ENCODE measurements at regions not wholly inside any gene's neighbourhood (a gene's known extent, or its start where the extent isn't known, plus 50 kb on each side); places are given as distances from the start of the nearest gene placed in this dataset.

- H3K27me3 ChIP-seq = peaks cover 6% of the 10 kb centered on the region
- TF ChIP-seq, protein P1, sequence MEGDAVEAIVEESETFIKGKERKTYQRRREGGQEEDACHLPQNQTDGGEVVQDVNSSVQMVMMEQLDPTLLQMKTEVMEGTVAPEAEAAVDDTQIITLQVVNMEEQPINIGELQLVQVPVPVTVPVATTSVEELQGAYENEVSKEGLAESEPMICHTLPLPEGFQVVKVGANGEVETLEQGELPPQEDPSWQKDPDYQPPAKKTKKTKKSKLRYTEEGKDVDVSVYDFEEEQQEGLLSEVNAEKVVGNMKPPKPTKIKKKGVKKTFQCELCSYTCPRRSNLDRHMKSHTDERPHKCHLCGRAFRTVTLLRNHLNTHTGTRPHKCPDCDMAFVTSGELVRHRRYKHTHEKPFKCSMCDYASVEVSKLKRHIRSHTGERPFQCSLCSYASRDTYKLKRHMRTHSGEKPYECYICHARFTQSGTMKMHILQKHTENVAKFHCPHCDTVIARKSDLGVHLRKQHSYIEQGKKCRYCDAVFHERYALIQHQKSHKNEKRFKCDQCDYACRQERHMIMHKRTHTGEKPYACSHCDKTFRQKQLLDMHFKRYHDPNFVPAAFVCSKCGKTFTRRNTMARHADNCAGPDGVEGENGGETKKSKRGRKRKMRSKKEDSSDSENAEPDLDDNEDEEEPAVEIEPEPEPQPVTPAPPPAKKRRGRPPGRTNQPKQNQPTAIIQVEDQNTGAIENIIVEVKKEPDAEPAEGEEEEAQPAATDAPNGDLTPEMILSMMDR (IDR thresholded peaks at IDR 0.05; ENCODE audit: low read depth, low read length) = no peak
- no peak for DNase-seq (ENCODE audit: low read depth in 1 of 2, low spot score in 1 of 2)
- H3K36me3 ChIP-seq = no peaks in the 10 kb centered on the region
- peaks cover 16% of the 10 kb centered on the region for H3K4me1 ChIP-seq (ENCODE audit: low read depth)
- H3K9me3 ChIP-seq (ENCODE audit: low read depth) = no peaks in the 10 kb centered on the region
- no peak overlapping the region for H3K27ac ChIP-seq
- H3K4me3 ChIP-seq = no peak overlapping the region
Observed at GRCh38 chr14:22505309-22505696, 83.7 kb downstream of the DAD1 start.

DNA sequence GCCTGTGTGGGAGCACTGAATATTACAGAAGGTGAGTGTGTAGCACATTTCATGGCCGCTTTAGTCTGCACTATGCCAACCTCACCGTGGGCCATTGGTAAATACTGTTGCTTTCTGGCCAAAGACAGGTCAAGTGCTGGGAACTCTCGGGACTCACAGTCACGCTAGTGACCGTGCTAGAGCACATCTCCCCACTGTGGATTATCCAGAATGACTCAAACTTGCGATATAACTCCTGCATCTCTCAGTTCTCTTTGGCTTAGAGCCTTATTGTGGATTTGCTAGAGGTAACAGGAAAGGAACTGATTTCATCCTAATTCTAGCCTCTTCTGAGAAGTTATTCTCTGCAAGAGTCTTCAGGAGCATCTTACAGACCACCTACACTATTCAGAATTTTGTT lies 86.5 kb downstream of the DAD1 start:
- peaks cover 16% of the 10 kb centered on the region for H3K4me1 ChIP-seq (ENCODE audit: low read depth)
- H3K27ac ChIP-seq = no peak overlapping the region
- H3K36me3 ChIP-seq = no peaks in the 10 kb centered on the region
- peaks cover 6% of the 10 kb centered on the region for H3K27me3 ChIP-seq
- TF ChIP-seq, protein P1 (IDR thresholded peaks at IDR 0.05; ENCODE audit: low read depth, low read length) = no peak
- DNase-seq (ENCODE audit: low read depth in 1 of 2, low spot score in 1 of 2) = no peak
- no peaks in the 10 kb centered on the region for H3K9me3 ChIP-seq (ENCODE audit: low read depth)
- H3K4me3 ChIP-seq = no peak overlapping the region

- Histone ChIP-seq H3K27me3 (peaks cover 6% of the 10 kb centered on the region), H3K4me1 (ENCODE audit: low read depth) (peaks cover 16% of the 10 kb centered on the region), H3K9me3 (ENCODE audit: low read depth) (no peaks in the 10 kb centered on the region), H3K4me3 (no peak overlapping the region), H3K27ac (no peak overlapping the region), H3K36me3 (no peaks in the 10 kb centered on the region)
- TF ChIP-seq, protein P1 (IDR thresholded peaks at IDR 0.05; ENCODE audit: low read depth, low read length) = no peak
- DNase-seq (ENCODE audit: low read depth in 1 of 2, low spot score in 1 of 2) = no peak
Observed at GRCh38 chr14:22502007-22502406, 87.0 kb downstream of the DAD1 start.

GRCh38 chr14:22500954-22501726 lies 87.9 kb downstream of the DAD1 start:
- H3K9me3 ChIP-seq (ENCODE audit: low read depth) = no peaks in the 10 kb centered on the region
- H3K4me1 ChIP-seq (ENCODE audit: low read depth) = peaks cover 14% of the 10 kb centered on the region
- peaks cover 6% of the 10 kb centered on the region for H3K27me3 ChIP-seq
- DNase-seq (ENCODE audit: low read depth in 1 of 2, low spot score in 1 of 2) = no peak
- no peak overlapping the region for H3K27ac ChIP-seq
- H3K4me3 ChIP-seq = no peak overlapping the region
- TF ChIP-seq, protein P1 (IDR thresholded peaks at IDR 0.05; ENCODE audit: low read depth, low read length) = no peak
- no peaks in the 10 kb centered on the region for H3K36me3 ChIP-seq

DNA sequence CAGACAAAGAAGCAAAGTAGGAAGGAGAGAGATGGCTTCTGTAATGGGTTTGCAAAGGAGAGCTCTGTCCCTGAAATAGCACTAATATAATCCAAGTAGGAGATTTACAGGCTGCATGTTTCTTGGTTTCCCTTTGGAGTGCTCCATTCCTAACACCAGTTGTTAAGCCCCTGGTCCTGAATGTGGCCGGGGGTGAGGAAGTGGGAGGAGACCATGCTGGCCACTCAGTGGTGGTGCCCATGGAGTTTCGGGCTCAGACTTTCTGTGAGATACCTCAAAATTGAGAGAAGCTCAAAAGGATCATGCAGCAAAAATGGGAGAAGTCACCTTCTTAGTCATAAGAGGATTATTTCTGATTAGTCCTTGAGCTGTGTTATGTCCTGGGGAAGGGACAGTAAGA lies 88.5 kb downstream of the DAD1 start:
- Histone ChIP-seq H3K27me3 (peaks cover 6% of the 10 kb centered on the region), H3K36me3 (no peaks in the 10 kb centered on the region), H3K4me3 (no peak overlapping the region), H3K4me1 (ENCODE audit: low read depth) (peaks cover 8% of the 10 kb centered on the region), H3K9me3 (ENCODE audit: low read depth) (no peaks in the 10 kb centered on the region), H3K27ac (no peak overlapping the region)
- DNase-seq (ENCODE audit: low read depth in 1 of 2, low spot score in 1 of 2) = no peak
- TF ChIP-seq, protein P1 (IDR thresholded peaks at IDR 0.05; ENCODE audit: low read depth, low read length) = no peak
